Activated naive CD8-positive, alpha-beta T cell treated with anti-CD3 and anti-CD28 coated beads, Interleukin-2, amount 10 ng/mL, durations not matched to agents 7 days and 5 days (primary cell): ENCODE measurements at regions not wholly inside any gene's neighbourhood (a gene's known extent, or its start where the extent isn't known, plus 50 kb on each side); places are given as distances from the start of the nearest gene placed in this dataset.
A peak's percentile ranks its signal among the peaks of the same experiment; 100 is the strongest.

Experiments
- ATAC-seq: fragments of 150-1000 bp; cut with Tn5 transposase; one replicate; pipeline ENCODE4 v1.10.0; 2021; ENCODE audit warnings: low read depth, moderate library complexity
- POLR2A ChIA-PET: fragments of 350-600 bp; sonication (Branson Sonifier 250); formaldehyde crosslinking; loops from one replicate; lab custom pipeline; 2021; ENCODE audit warnings: antibody characterized with exemption; lab: Charles Lee
- DNase-seq: peaks from one replicate; pipeline ENCODE4 v3.0.0; 2021
- H3K27ac Mint-ChIP-seq: one replicate; pipeline ENCODE4 v1.8.0; 2022; ENCODE audit warnings: mild to moderate bottlenecking, mixed read lengths
- H3K27me3 Mint-ChIP-seq: one replicate; pipeline ENCODE4 v1.8.0; 2022; ENCODE audit warnings: mild to moderate bottlenecking, moderate library complexity, mixed read lengths
- H3K36me3 Mint-ChIP-seq: one replicate; pipeline ENCODE4 v1.8.0; 2021; ENCODE audit warnings: mild to moderate bottlenecking, mixed read lengths
- H3K4me1 Mint-ChIP-seq: one replicate; pipeline ENCODE4 v1.8.0; 2021; ENCODE audit warnings: mixed read lengths
- H3K4me3 Mint-ChIP-seq: one replicate; pipeline ENCODE4 v1.8.0; 2022; ENCODE audit warnings: mild to moderate bottlenecking, moderate library complexity, mixed read lengths
- H3K9me3 Mint-ChIP-seq: one replicate; pipeline ENCODE4 v1.8.0; 2021; ENCODE audit warnings: mixed read lengths

- POLR2A ChIA-PET, result no interaction called here
- Mint-ChIP-seq H3K27ac (no peak overlapping the region), H3K27me3 (peaks cover 6% of the 10 kb centered on the region), H3K36me3 (peaks cover 6% of the 10 kb centered on the region), H3K9me3 (peaks cover 5% of the 10 kb centered on the region), H3K4me1 (peaks cover 14% of the 10 kb centered on the region), H3K4me3 (no peak overlapping the region)
- DNase-seq, result no peak
- ATAC-seq, result no peak
Observed at GRCh38 chr6:119449331-119450156, 100.0 kb upstream of the MAN1A1 start.

GRCh38 chr6:119447921-119448320, 98.4 kb upstream of the MAN1A1 start:
- peaks cover 3% of the 10 kb centered on the region for H3K9me3 Mint-ChIP-seq
- H3K27ac Mint-ChIP-seq, result no peak overlapping the region
- DNase-seq (no peak), ATAC-seq (no peak)
- peaks cover 1% of the 10 kb centered on the region for H3K27me3 Mint-ChIP-seq
- peaks cover 14% of the 10 kb centered on the region for H3K4me1 Mint-ChIP-seq
- peaks cover 11% of the 10 kb centered on the region for H3K36me3 Mint-ChIP-seq
- H3K4me3 Mint-ChIP-seq, result no peak overlapping the region
- POLR2A ChIA-PET, result no interaction called here

- Mint-ChIP-seq H3K4me3 (no peak overlapping the region), H3K9me3 (peaks cover 6% of the 10 kb centered on the region), H3K27ac (no peak overlapping the region), H3K4me1 (peaks cover 15% of the 10 kb centered on the region), H3K36me3 (peaks cover 14% of the 10 kb centered on the region), H3K27me3 (no peaks in the 10 kb centered on the region)
- DNase-seq (no peak), ATAC-seq (no peak)
- POLR2A ChIA-PET, result no interaction called here
Observed at GRCh38 chr6:119446609-119447008, 97.0 kb upstream of the MAN1A1 start.

GRCh38 chr6:119446115-119446554, 96.6 kb upstream of the MAN1A1 start:
- no peaks in the 10 kb centered on the region for H3K27me3 Mint-ChIP-seq
- peaks cover 14% of the 10 kb centered on the region for H3K36me3 Mint-ChIP-seq
- no peak overlapping the region for H3K4me3 Mint-ChIP-seq
- peaks cover 6% of the 10 kb centered on the region for H3K9me3 Mint-ChIP-seq
- ATAC-seq (no peak), DNase-seq (no peak)
- no peak overlapping the region for H3K27ac Mint-ChIP-seq
- peaks cover 15% of the 10 kb centered on the region for H3K4me1 Mint-ChIP-seq
- POLR2A ChIA-PET, result no interaction called here

- H3K27me3 Mint-ChIP-seq, result no peaks in the 10 kb centered on the region
- H3K9me3 Mint-ChIP-seq, result peaks cover 6% of the 10 kb centered on the region
- peaks cover 15% of the 10 kb centered on the region for H3K4me1 Mint-ChIP-seq
- POLR2A ChIA-PET, result no interaction called here
- DNase-seq (no peak), ATAC-seq (no peak)
- no peak overlapping the region for H3K27ac Mint-ChIP-seq
- no peak overlapping the region for H3K4me3 Mint-ChIP-seq
- peaks cover 14% of the 10 kb centered on the region for H3K36me3 Mint-ChIP-seq
Observed at GRCh38 chr6:119445666-119446065, 96.1 kb upstream of the MAN1A1 start.

- DNase-seq (no peak), ATAC-seq (no peak)
- POLR2A ChIA-PET, result no interaction called here
Observed at GRCh38 chr6:119444642-119445557, 95.3 kb upstream of the MAN1A1 start.

GRCh38 chr6:119443993-119444641, 94.6 kb upstream of the MAN1A1 start:
- H3K9me3 Mint-ChIP-seq, result peaks cover 6% of the 10 kb centered on the region
- no peak for ATAC-seq
- POLR2A ChIA-PET, result no interaction called here
- no peak overlapping the region for H3K4me3 Mint-ChIP-seq
- H3K4me1 Mint-ChIP-seq, result peaks cover 15% of the 10 kb centered on the region
- H3K27me3 Mint-ChIP-seq, result no peaks in the 10 kb centered on the region
- no peak overlapping the region for H3K27ac Mint-ChIP-seq
- peaks cover 13% of the 10 kb centered on the region for H3K36me3 Mint-ChIP-seq
- no peak for DNase-seq

More at GRCh38 chr6:119444642-119445557, 95.3 kb upstream of the MAN1A1 start:
- Mint-ChIP-seq H3K27ac (no peak overlapping the region), H3K36me3 (peaks cover 14% of the 10 kb centered on the region), H3K4me1 (peaks cover 15% of the 10 kb centered on the region), H3K27me3 (no peaks in the 10 kb centered on the region), H3K4me3 (no peak overlapping the region), H3K9me3 (peaks cover 6% of the 10 kb centered on the region)

- Mint-ChIP-seq H3K36me3 (peaks cover 13% of the 10 kb centered on the region), H3K9me3 (peaks cover 6% of the 10 kb centered on the region), H3K27me3 (no peaks in the 10 kb centered on the region), H3K4me1 (peaks cover 15% of the 10 kb centered on the region), H3K27ac (peak overlapping the region; percentile 42), H3K4me3 (no peak overlapping the region)
- DNase-seq (no peak), ATAC-seq (no peak)
- POLR2A ChIA-PET, result no interaction called here
Observed at GRCh38 chr6:119442776-119443184, 93.2 kb upstream of the MAN1A1 start.

- no peak overlapping the region for H3K27ac Mint-ChIP-seq
- POLR2A ChIA-PET, result no interaction called here
- ATAC-seq (no peak), DNase-seq (no peak)
- no peak overlapping the region for H3K4me3 Mint-ChIP-seq
- peaks cover 6% of the 10 kb centered on the region for H3K9me3 Mint-ChIP-seq
- peaks cover 12% of the 10 kb centered on the region for H3K4me1 Mint-ChIP-seq
- peaks cover 13% of the 10 kb centered on the region for H3K36me3 Mint-ChIP-seq
- H3K27me3 Mint-ChIP-seq, result no peaks in the 10 kb centered on the region
Observed at GRCh38 chr6:119440953-119441352, 91.4 kb upstream of the MAN1A1 start.

- no peaks in the 10 kb centered on the region for H3K4me1 Mint-ChIP-seq
- no peak overlapping the region for H3K4me3 Mint-ChIP-seq
- no peak for ATAC-seq
Observed at GRCh38 chr6:119436583-119436982, 87.0 kb upstream of the MAN1A1 start.

GRCh38 chr6:119431799-119432198, 82.2 kb upstream of the MAN1A1 start:
- peaks cover 2% of the 10 kb centered on the region for H3K27me3 Mint-ChIP-seq
- peaks cover 2% of the 10 kb centered on the region for H3K36me3 Mint-ChIP-seq
- DNase-seq, result no peak
- H3K9me3 Mint-ChIP-seq, result no peaks in the 10 kb centered on the region
- no peak overlapping the region for H3K27ac Mint-ChIP-seq
- no peak for ATAC-seq
- no peak overlapping the region for H3K4me3 Mint-ChIP-seq
- H3K4me1 Mint-ChIP-seq, result no peaks in the 10 kb centered on the region
- POLR2A ChIA-PET, result no interaction called here

More at GRCh38 chr6:119436583-119436982, 87.0 kb upstream of the MAN1A1 start:
- H3K27me3 Mint-ChIP-seq, result peaks cover 2% of the 10 kb centered on the region
- POLR2A ChIA-PET, result no interaction called here
- H3K27ac Mint-ChIP-seq, result no peak overlapping the region
- no peaks in the 10 kb centered on the region for H3K9me3 Mint-ChIP-seq
- peaks cover 2% of the 10 kb centered on the region for H3K36me3 Mint-ChIP-seq
- DNase-seq, result no peak

GRCh38 chr6:119430805-119431204, 81.2 kb upstream of the MAN1A1 start:
- Mint-ChIP-seq H3K27ac (no peak overlapping the region), H3K27me3 (peaks cover 2% of the 10 kb centered on the region), H3K36me3 (peaks cover 2% of the 10 kb centered on the region), H3K9me3 (no peaks in the 10 kb centered on the region), H3K4me1 (no peaks in the 10 kb centered on the region), H3K4me3 (no peak overlapping the region)
- ATAC-seq (no peak), DNase-seq (no peak)
- POLR2A ChIA-PET, result no interaction called here

GRCh38 chr6:119428633-119429032, 79.1 kb upstream of the MAN1A1 start:
- Mint-ChIP-seq H3K4me3 (no peak overlapping the region), H3K9me3 (peaks cover 3% of the 10 kb centered on the region), H3K36me3 (peaks cover 1% of the 10 kb centered on the region), H3K27me3 (peaks cover 2% of the 10 kb centered on the region), H3K4me1 (no peaks in the 10 kb centered on the region), H3K27ac (no peak overlapping the region)
- DNase-seq (no peak), ATAC-seq (no peak)
- POLR2A ChIA-PET, result no interaction called here
